ENCODE measurements at regions not wholly inside any gene's neighbourhood (a gene's known extent, or its start where the extent isn't known, plus 50 kb on each side); places are given as distances from the start of the nearest gene placed in this dataset.

GRCh38 chr6:2502096-2502997 is 248.4 kb downstream of the MYLK4 start:
- DNase-seq = no peak

GRCh38 chr6:2497922-2498623 is 252.6 kb downstream of the MYLK4 start:
- no peak for DNase-seq

GRCh38 chr6:2496291-2496690 is 250.9 kb upstream of the GMDS start:
- no peak for DNase-seq

- DNase-seq = no peak
Measured at GRCh38 chr6:2492686-2493523, 247.5 kb upstream of the GMDS start.

GRCh38 chr6:2491137-2491536 is 245.7 kb upstream of the GMDS start:
- DNase-seq = no peak

GRCh38 chr6:2488578-2488977 is 243.2 kb upstream of the GMDS start:
- no peak for DNase-seq

- no peak for DNase-seq
Measured at GRCh38 chr6:2485116-2485515, 239.7 kb upstream of the GMDS start.

- no peak for DNase-seq
Measured at GRCh38 chr6:2482773-2483172, 237.4 kb upstream of the GMDS start.

- DNase-seq = no peak
Measured at GRCh38 chr6:2481307-2481706, 235.9 kb upstream of the GMDS start.

- no peak for DNase-seq
Measured at GRCh38 chr6:2480267-2480966, 235.0 kb upstream of the GMDS start.

GRCh38 chr6:2478200-2478599 is 232.8 kb upstream of the GMDS start:
- DNase-seq = no peak

- no peak for DNase-seq
Measured at GRCh38 chr6:2477666-2478065, 232.3 kb upstream of the GMDS start.

GRCh38 chr6:2477250-2477649 is 231.8 kb upstream of the GMDS start:
- no peak for DNase-seq

GRCh38 chr6:2476376-2476775 is 231.0 kb upstream of the GMDS start:
- DNase-seq = no peak

GRCh38 chr6:2471472-2471871 is 226.1 kb upstream of the GMDS start:
- no peak for DNase-seq

- no peak for DNase-seq
Measured at GRCh38 chr6:2469428-2469827, 224.0 kb upstream of the GMDS start.

- no peak for DNase-seq
Measured at GRCh38 chr6:2468601-2468955, 223.2 kb upstream of the GMDS start.

- no peak for DNase-seq
Measured at GRCh38 chr6:2467929-2468600, 222.7 kb upstream of the GMDS start.

- no peak for DNase-seq
Measured at GRCh38 chr6:2465336-2465735, 219.9 kb upstream of the GMDS start.

- DNase-seq = no peak
Measured at GRCh38 chr6:2464641-2465040, 219.2 kb upstream of the GMDS start.

- no peak for DNase-seq
Measured at GRCh38 chr6:2462831-2463230, 217.4 kb upstream of the GMDS start.

- DNase-seq = no peak
Measured at GRCh38 chr6:2460216-2460745, 214.9 kb upstream of the GMDS start.

All from NCI-H1694 treated with DMSO at 0.1 percent for 48 hours (cell line).